Right cardiac atrium (tissue), 5 donors: ENCODE measurements at regions not wholly inside any gene's neighbourhood (a gene's known extent, or its start where the extent isn't known, plus 50 kb on each side); places are given as distances from the start of the nearest gene placed in this dataset.

Experiments
- ATAC-seq, 2 donors: fragments of 200-7000 bp; cut with Tn5 transposase; one replicate each; pipeline versions ENCODE4 v1.8.0 to v1.9.1; 2020; ENCODE audit warnings: moderate library complexity in 2 of 2, mild to moderate bottlenecking in 1 of 2
- DNase-seq, 3 donors: peaks; one replicate each; pipeline ENCODE4 v3.0.0-alpha.2; 2020
- H3K27ac ChIP-seq: one replicate; pipeline ENCODE4 v1.5.1; 2013; ENCODE audit warnings: mild to moderate bottlenecking, low read length, control low read depth, moderate library complexity
- H3K27me3 ChIP-seq: one replicate; pipeline ENCODE4 v1.6.1; 2013; ENCODE audit not compliant: control insufficient read depth, insufficient read depth
- H3K4me1 ChIP-seq: one replicate; pipeline ENCODE4 v1.6.1; 2013; ENCODE audit warnings: low read length; ENCODE audit not compliant: control insufficient read depth, insufficient read depth
- H3K4me3 ChIP-seq: one replicate; pipeline ENCODE4 v1.5.1; 2013; ENCODE audit warnings: low read length, control low read depth
- H3K9me3 ChIP-seq: one replicate; pipeline ENCODE4 v1.6.1; 2013; ENCODE audit warnings: low read length; ENCODE audit not compliant: control insufficient read depth
- WGBS: extraction: QIAGEN DNeasy Blood & Tissue Kit; methylation state at CpG from one replicate; pipeline ENCODE4 v1.1.7; 2013; 5-methylcytosine and 5-hydroxymethylcytosine counted together
- intact Hi-C, 4 donors: fragments of 100-400 bp; cut with DNase I; formaldehyde crosslinking; loops; one replicate each; pipeline versions ENCODE4 v1.11.0 to v1.14.0; 2022 to 2023
- donor health status: healthy with polysubstance abuse.
- donor health status: DM: no; HTN: yes; CAD: no.
- donor health status: DM: no; HTN: no; CAD: no.
- donor health status: DM: no; HTN: yes; CAD: no; lungs with severe emphysema.
- donor health status: DM: yes; HTN: yes; CAD: no.

GRCh38 chr2:5412001-5412400 lies 280.2 kb upstream of the SOX11 start:
- WGBS, result 82% methylated on average over 4 of the region's 4 CpGs
- no peaks in the 10 kb centered on the region for H3K4me1 ChIP-seq

GRCh38 chr2:5433855-5434254 lies 258.3 kb upstream of the SOX11 start:
- no peaks in the 10 kb centered on the region for H3K4me1 ChIP-seq
- 41% methylated on average over 2 of the region's 2 CpGs for WGBS

More at GRCh38 chr2:5412001-5412400, 280.2 kb upstream of the SOX11 start:
- ATAC-seq (no peak), DNase-seq (no peak)
- H3K27me3 ChIP-seq, result no peaks in the 10 kb centered on the region
- no peaks in the 10 kb centered on the region for H3K9me3 ChIP-seq
- intact Hi-C loops, result no loop called here
- no peak overlapping the region for H3K27ac ChIP-seq
- no peak overlapping the region for H3K4me3 ChIP-seq

GRCh38 chr2:5437375-5437774 lies 254.8 kb upstream of the SOX11 start:
- intact Hi-C loops, result no loop called here
- Histone ChIP-seq H3K9me3 (no peaks in the 10 kb centered on the region), H3K4me3 (no peak overlapping the region), H3K27ac (no peak overlapping the region), H3K4me1 (no peaks in the 10 kb centered on the region), H3K27me3 (no peaks in the 10 kb centered on the region)
- ATAC-seq (no peak), DNase-seq (no peak)
- WGBS, result 85% methylated on average over 4 of the region's 4 CpGs

More at GRCh38 chr2:5433855-5434254, 258.3 kb upstream of the SOX11 start:
- Histone ChIP-seq H3K27ac (no peak overlapping the region), H3K27me3 (no peaks in the 10 kb centered on the region), H3K9me3 (no peaks in the 10 kb centered on the region), H3K4me3 (no peak overlapping the region)
- DNase-seq, result no peak
- ATAC-seq, result no peak
- intact Hi-C loops, result no loop called here

GRCh38 chr2:5440174-5440573 lies 252.0 kb upstream of the SOX11 start:
- Histone ChIP-seq H3K4me3 (no peak overlapping the region), H3K4me1 (no peaks in the 10 kb centered on the region), H3K27ac (no peak overlapping the region), H3K9me3 (no peaks in the 10 kb centered on the region), H3K27me3 (no peaks in the 10 kb centered on the region)
- DNase-seq (no peak), ATAC-seq (no peak)
- 97% methylated on average over 1 of the region's 1 CpG for WGBS
- intact Hi-C loops, result no loop called here

GRCh38 chr2:5442736-5443135 lies 249.4 kb upstream of the SOX11 start:
- WGBS, result 84% methylated on average over 9 of the region's 9 CpGs
- intact Hi-C loops, result no loop called here
- no peaks in the 10 kb centered on the region for H3K27me3 ChIP-seq
- H3K4me1 ChIP-seq, result no peaks in the 10 kb centered on the region
- H3K9me3 ChIP-seq, result no peaks in the 10 kb centered on the region
- no peak overlapping the region for H3K4me3 ChIP-seq
- DNase-seq (no peak), ATAC-seq (no peak)
- no peak overlapping the region for H3K27ac ChIP-seq

GRCh38 chr2:5444168-5444567 lies 248.0 kb upstream of the SOX11 start:
- WGBS, result 96% methylated on average over 16 of the region's 16 CpGs
- Histone ChIP-seq H3K4me3 (no peak overlapping the region), H3K27me3 (no peaks in the 10 kb centered on the region), H3K27ac (no peak overlapping the region), H3K9me3 (no peaks in the 10 kb centered on the region), H3K4me1 (no peaks in the 10 kb centered on the region)
- DNase-seq (no peak), ATAC-seq (no peak)
- intact Hi-C loops, result no loop called here

- intact Hi-C loops, result no loop called here
- WGBS, result 93% methylated on average over 4 of the region's 4 CpGs
- H3K4me3 ChIP-seq, result no peak overlapping the region
- DNase-seq (no peak), ATAC-seq (no peak)
- H3K9me3 ChIP-seq, result no peaks in the 10 kb centered on the region
- H3K4me1 ChIP-seq, result no peaks in the 10 kb centered on the region
- H3K27ac ChIP-seq, result no peak overlapping the region
- H3K27me3 ChIP-seq, result no peaks in the 10 kb centered on the region
Observed at GRCh38 chr2:5444854-5445253, 247.3 kb upstream of the SOX11 start.

- no peaks in the 10 kb centered on the region for H3K27me3 ChIP-seq
- intact Hi-C loops, result no loop called here
- no peaks in the 10 kb centered on the region for H3K4me1 ChIP-seq
Observed at GRCh38 chr2:5449867-5450266, 242.3 kb upstream of the SOX11 start.

GRCh38 chr2:5453220-5454050 lies 238.7 kb upstream of the SOX11 start:
- Histone ChIP-seq H3K27me3 (no peaks in the 10 kb centered on the region), H3K4me1 (no peaks in the 10 kb centered on the region), H3K4me3 (no peak overlapping the region), H3K27ac (no peak overlapping the region), H3K9me3 (no peaks in the 10 kb centered on the region)
- intact Hi-C loops, result no loop called here
- no peak for ATAC-seq
- WGBS, result 63% methylated on average over 23 of the region's 23 CpGs
- no peak for DNase-seq

More at GRCh38 chr2:5449867-5450266, 242.3 kb upstream of the SOX11 start:
- DNase-seq, result no peak
- Histone ChIP-seq H3K4me3 (no peak overlapping the region), H3K9me3 (no peaks in the 10 kb centered on the region), H3K27ac (no peak overlapping the region)
- ATAC-seq, result no peak

- DNase-seq, result no peak
- WGBS, result 71% methylated on average over 4 of the region's 4 CpGs
- no peak for ATAC-seq
- no peaks in the 10 kb centered on the region for H3K27me3 ChIP-seq
- intact Hi-C loops, result no loop called here
- no peaks in the 10 kb centered on the region for H3K9me3 ChIP-seq
- H3K4me1 ChIP-seq, result no peaks in the 10 kb centered on the region
- no peak overlapping the region for H3K4me3 ChIP-seq
- H3K27ac ChIP-seq, result no peak overlapping the region
Observed at GRCh38 chr2:5454051-5454390, 238.2 kb upstream of the SOX11 start.

GRCh38 chr2:5459041-5459440 lies 233.1 kb upstream of the SOX11 start:
- Histone ChIP-seq H3K27ac (no peak overlapping the region), H3K9me3 (no peaks in the 10 kb centered on the region), H3K4me3 (no peak overlapping the region), H3K27me3 (no peaks in the 10 kb centered on the region), H3K4me1 (no peaks in the 10 kb centered on the region)
- no peak for ATAC-seq
- 90% methylated on average over 6 of the region's 6 CpGs for WGBS
- no peak for DNase-seq
- intact Hi-C loops, result no loop called here

- H3K27me3 ChIP-seq, result no peaks in the 10 kb centered on the region
- no peak overlapping the region for H3K4me3 ChIP-seq
- DNase-seq (no peak), ATAC-seq (no peak)
- H3K27ac ChIP-seq, result no peak overlapping the region
- 71% methylated on average over 5 of the region's 5 CpGs for WGBS
- intact Hi-C loops, result no loop called here
- H3K9me3 ChIP-seq, result no peaks in the 10 kb centered on the region
- H3K4me1 ChIP-seq, result no peaks in the 10 kb centered on the region
Observed at GRCh38 chr2:5464657-5465056, 227.5 kb upstream of the SOX11 start.
